GM12878 (cell line): ENCODE measurements at regions not wholly inside any gene's neighbourhood (a gene's known extent, or its start where the extent isn't known, plus 50 kb on each side); places are given as distances from the start of the nearest gene placed in this dataset.

Experiments
- E4F1 ChIP-seq: fragments of 450-650 bp; IDR thresholded peaks from 2 replicates; pipeline ENCODE4 v1.6.1; 2018; ENCODE audit warnings: borderline replicate concordance, mild to moderate bottlenecking; ENCODE audit not compliant: partially characterized antibody
- HCFC1 ChIP-seq: fragments of 150-350 bp; IDR thresholded peaks from 2 replicates; pipeline ENCODE4 v1.6.1; 2014; ENCODE audit warnings: low read length
- IRF3 ChIP-seq: fragments of 450-650 bp; IDR thresholded peaks from 2 replicates; pipeline ENCODE4 v1.6.1; 2014; ENCODE audit warnings: mild to moderate bottlenecking
- IRF4 ChIP-seq: IDR thresholded peaks from 2 replicates; pipeline ENCODE4 v1.6.1; 2011; ENCODE audit warnings: low read depth, low read length
- MXI1 ChIP-seq: fragments of 150-350 bp; IDR thresholded peaks from 2 replicates; pipeline ENCODE4 v1.6.1; 2011; ENCODE audit warnings: low read depth, mild to moderate bottlenecking, inconsistent platforms, low read length, improper control_type of control experiment
- MYC ChIP-seq: IDR thresholded peaks from 2 replicates; pipeline ENCODE4 v1.6.1; 2011; ENCODE audit warnings: mild to moderate bottlenecking, low read length, moderate library complexity, inconsistent platforms; ENCODE audit not compliant: insufficient read depth, insufficient replicate concordance, insufficient read length, severe bottlenecking
- NR2F1 ChIP-seq: fragments of 450-650 bp; conservative IDR thresholded peaks from 2 replicates; pipeline ENCODE4 v1.6.1; 2017; ENCODE audit warnings: mild to moderate bottlenecking
- PKNOX1 ChIP-seq: fragments of 450-650 bp; IDR thresholded peaks from 2 replicates; pipeline ENCODE4 v1.6.1; 2016; ENCODE audit warnings: mild to moderate bottlenecking
- SIX5 ChIP-seq: IDR thresholded peaks from 2 replicates; pipeline ENCODE4 v1.6.1; 2011; ENCODE audit warnings: mild to moderate bottlenecking, low read depth, low read length, moderate library complexity; ENCODE audit not compliant: severe bottlenecking
- SMARCA5 ChIP-seq: fragments of 450-650 bp; IDR thresholded peaks from 2 replicates; pipeline ENCODE4 v1.6.1; 2017; ENCODE audit warnings: mild to moderate bottlenecking
- SUPT20H ChIP-seq: IDR thresholded peaks from 2 replicates; pipeline ENCODE4 v1.6.1; 2011; ENCODE audit warnings: low read depth, mild to moderate bottlenecking, low read length, moderate library complexity, borderline replicate concordance; ENCODE audit not compliant: control insufficient read depth
- TCF7 ChIP-seq: IDR thresholded peaks from 2 replicates; pipeline ENCODE4 v1.6.1; 2014; ENCODE audit warnings: antibody characterized with exemption, borderline replicate concordance
- ZBTB4 ChIP-seq: fragments of 450-650 bp; formaldehyde crosslinking; IDR thresholded peaks from 2 replicates; pipeline ENCODE4 v1.4.0; 2022; ENCODE audit warnings: mild to moderate bottlenecking, moderate library complexity

- no peak for TF ChIP-seq ZBTB4
- TF ChIP-seq MYC = no peak
- TF ChIP-seq HCFC1 = no peak
- no peak for TF ChIP-seq SMARCA5
- TF ChIP-seq IRF4 = no peak
- no peak for TF ChIP-seq TCF7
- no peak for TF ChIP-seq E4F1
- TF ChIP-seq MXI1 = no peak
- no peak for TF ChIP-seq PKNOX1
- TF ChIP-seq NR2F1 = no peak
- no peak for TF ChIP-seq SUPT20H
- TF ChIP-seq IRF3 = no peak
- TF ChIP-seq SIX5 = no peak
These were observed 411.9 kb upstream of the SPTLC3 start (continued) for GRCh38 chr20:12596863-12597262.
